ENCODE measurements at regions not wholly inside any gene's neighbourhood (a gene's known extent, or its start where the extent isn't known, plus 50 kb on each side); places are given as distances from the start of the nearest gene placed in this dataset.

GRCh38 chr1:112776688-112777087 is 61.6 kb upstream of the PPM1J start:
- Mint-ChIP-seq H3K27me3 (ENCODE audit: insufficient read depth) (peaks cover 28% of the 10 kb centered on the region), H3K4me1 (no peaks in the 10 kb centered on the region), H3K9me3 (peaks cover 26% of the 10 kb centered on the region), H3K27ac (no peak overlapping the region), H3K4me3 (no peak overlapping the region), H3K36me3 (ENCODE audit: low read depth) (peaks cover 3% of the 10 kb centered on the region)
- DNase-seq: no peak
- Histone ChIP-seq H3K27ac (ENCODE audit: low read depth, low read length) (no peak overlapping the region), H3K36me3 (ENCODE audit: control insufficient read depth, insufficient read depth, low read length) (no peaks in the 10 kb centered on the region), H3K9ac (ENCODE audit: extremely low read depth, low read length, poor library complexity, severe bottlenecking) (no peak overlapping the region), H3K4me3 (ENCODE audit: low read length) (no peak overlapping the region), H3K4me1 (ENCODE audit: control insufficient read depth, insufficient read depth, low read length) (no peaks in the 10 kb centered on the region), H3K27me3 (ENCODE audit: control insufficient read depth, insufficient read depth, low read length, poor library complexity, severe bottlenecking) (no peaks in the 10 kb centered on the region), H3K9me3 (ENCODE audit: control insufficient read depth, low read length) (peaks cover 29% of the 10 kb centered on the region)
- no peak for TF ChIP-seq CTCF (conservative IDR thresholded peaks at IDR 0.05)
- WGBS, 2 experiments (ENCODE audit: insufficient coverage in 1 of 2, insufficient read length in 1 of 2): 71% methylated on average over 3 of the region's 3 CpGs; no CpG with 5 or more reads in 1 of the 2 experiments

- no peak for TF ChIP-seq CTCF (conservative IDR thresholded peaks at IDR 0.05)
- DNase-seq: no peak
- Histone ChIP-seq H3K4me3 (ENCODE audit: low read length) (peak overlapping the region; percentile 16), H3K27me3 (ENCODE audit: control insufficient read depth, insufficient read depth, low read length, poor library complexity, severe bottlenecking) (no peaks in the 10 kb centered on the region), H3K36me3 (ENCODE audit: control insufficient read depth, insufficient read depth, low read length) (no peaks in the 10 kb centered on the region), H3K4me1 (ENCODE audit: control insufficient read depth, insufficient read depth, low read length) (no peaks in the 10 kb centered on the region), H3K27ac (ENCODE audit: low read depth, low read length) (no peak overlapping the region), H3K9me3 (ENCODE audit: control insufficient read depth, low read length) (peaks cover 32% of the 10 kb centered on the region), H3K9ac (ENCODE audit: extremely low read depth, low read length, poor library complexity, severe bottlenecking) (no peak overlapping the region)
- Mint-ChIP-seq H3K27ac (no peak overlapping the region), H3K27me3 (ENCODE audit: insufficient read depth) (peaks cover 2% of the 10 kb centered on the region), H3K36me3 (ENCODE audit: low read depth) (peaks cover 3% of the 10 kb centered on the region), H3K9me3 (peaks cover 27% of the 10 kb centered on the region), H3K4me3 (no peak overlapping the region), H3K4me1 (peaks cover 7% of the 10 kb centered on the region)
- WGBS, 2 experiments (ENCODE audit: insufficient coverage in 1 of 2, insufficient read length in 1 of 2): 94% methylated on average over 4 of the region's 4 CpGs
These were observed 57.6 kb upstream of the PPM1J start for GRCh38 chr1:112772781-112773180.

DNA sequence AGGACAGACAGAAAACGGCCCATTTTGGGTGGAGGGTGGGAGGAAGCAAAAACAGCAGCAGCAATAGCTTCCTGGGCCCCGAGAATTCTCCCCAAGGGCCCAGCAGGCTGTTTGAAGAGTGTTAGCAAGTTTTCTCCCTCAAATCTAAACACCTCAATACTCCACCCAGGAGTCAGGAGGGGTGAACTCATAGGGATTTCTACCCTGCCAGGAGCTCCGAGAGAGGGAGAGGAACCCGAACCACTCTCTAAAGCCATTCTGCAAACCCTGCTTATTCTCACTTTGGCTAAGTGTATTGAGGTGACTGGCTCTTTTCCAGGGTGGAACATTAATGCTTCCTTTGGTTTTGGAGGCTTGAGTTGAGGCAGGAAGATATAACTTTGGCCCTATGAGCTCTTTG is 55.6 kb upstream of the PPM1J start:
- no peak for TF ChIP-seq CTCF (conservative IDR thresholded peaks at IDR 0.05)
- Histone ChIP-seq H3K4me3 (ENCODE audit: low read length) (no peak overlapping the region), H3K27me3 (ENCODE audit: control insufficient read depth, insufficient read depth, low read length, poor library complexity, severe bottlenecking) (no peaks in the 10 kb centered on the region), H3K27ac (ENCODE audit: low read depth, low read length) (no peak overlapping the region), H3K4me1 (ENCODE audit: control insufficient read depth, insufficient read depth, low read length) (no peaks in the 10 kb centered on the region), H3K9me3 (ENCODE audit: control insufficient read depth, low read length) (peaks cover 37% of the 10 kb centered on the region), H3K9ac (ENCODE audit: extremely low read depth, low read length, poor library complexity, severe bottlenecking) (no peak overlapping the region), H3K36me3 (ENCODE audit: control insufficient read depth, insufficient read depth, low read length) (no peaks in the 10 kb centered on the region)
- H3K27me3 Mint-ChIP-seq (ENCODE audit: insufficient read depth): no peaks in the 10 kb centered on the region
- WGBS, 2 experiments (ENCODE audit: insufficient coverage in 1 of 2, insufficient read length in 1 of 2): 79 to 100% methylated on average over 1 to 4 of the region's 4 CpGs
- no peak overlapping the region for H3K27ac Mint-ChIP-seq
- H3K4me3 Mint-ChIP-seq: no peak overlapping the region
- H3K36me3 Mint-ChIP-seq (ENCODE audit: low read depth): peaks cover 3% of the 10 kb centered on the region
- peaks cover 7% of the 10 kb centered on the region for H3K4me1 Mint-ChIP-seq
- DNase-seq: no peak
- H3K9me3 Mint-ChIP-seq: peaks cover 39% of the 10 kb centered on the region

Data from endodermal cell (in vitro differentiated cells).